ENCODE measurements at regions not wholly inside any gene's neighbourhood (a gene's known extent, or its start where the extent isn't known, plus 50 kb on each side); places are given as distances from the start of the nearest gene placed in this dataset.

- DNase-seq: no peak
These were observed 50.2 kb upstream of the SDK2 start for GRCh38 chr17:73694491-73694890.

- DNase-seq: no peak
These were observed 50.9 kb upstream of the SDK2 start for GRCh38 chr17:73695035-73695738.

GRCh38 chr17:73696251-73696650 lies 52.0 kb upstream of the SDK2 start:
- DNase-seq: no peak

GRCh38 chr17:73697872-73698271 lies 53.6 kb upstream of the SDK2 start:
- DNase-seq: no peak

- no peak for DNase-seq
These were observed 54.7 kb upstream of the SDK2 start for GRCh38 chr17:73698966-73699365.

GRCh38 chr17:73701701-73702100 lies 57.5 kb upstream of the SDK2 start:
- DNase-seq: no peak

GRCh38 chr17:73703192-73703591 lies 58.9 kb upstream of the SDK2 start:
- DNase-seq: no peak

GRCh38 chr17:73703917-73704316 lies 59.7 kb upstream of the SDK2 start:
- DNase-seq: no peak

- peak in 1 of 2 experiments; percentile 36 for DNase-seq
These were observed 61.3 kb upstream of the SDK2 start for GRCh38 chr17:73705594-73705993.

GRCh38 chr17:73706428-73706827 lies 62.2 kb upstream of the SDK2 start:
- no peak for DNase-seq

- no peak for DNase-seq
These were observed 62.6 kb upstream of the SDK2 start for GRCh38 chr17:73706858-73707257.

- no peak for DNase-seq
These were observed 63.1 kb upstream of the SDK2 start for GRCh38 chr17:73707358-73707757.

GRCh38 chr17:73710095-73710592 lies 65.9 kb upstream of the SDK2 start:
- DNase-seq: peak in 1 of 2 experiments; percentile 41

- DNase-seq: no peak
These were observed 66.9 kb upstream of the SDK2 start for GRCh38 chr17:73711184-73711583.

GRCh38 chr17:73711916-73712315 lies 67.7 kb upstream of the SDK2 start:
- no peak for DNase-seq

- DNase-seq: no peak
These were observed 68.9 kb upstream of the SDK2 start for GRCh38 chr17:73713136-73713535.

- no peak for DNase-seq
These were observed 71.5 kb upstream of the SDK2 start for GRCh38 chr17:73715769-73716168.

- DNase-seq: no peak
These were observed 73.4 kb upstream of the SDK2 start for GRCh38 chr17:73717690-73718089.

- DNase-seq: no peak
These were observed 74.1 kb upstream of the SDK2 start for GRCh38 chr17:73718362-73718761.

GRCh38 chr17:73718912-73719311 lies 74.7 kb upstream of the SDK2 start:
- no peak for DNase-seq

GRCh38 chr17:73719588-73720071 lies 75.4 kb upstream of the SDK2 start:
- no peak for DNase-seq

- DNase-seq: no peak
These were observed 76.1 kb upstream of the SDK2 start for GRCh38 chr17:73720187-73720834.

GRCh38 chr17:73722165-73722564 lies 77.9 kb upstream of the SDK2 start:
- DNase-seq: no peak

- no peak for DNase-seq
These were observed 79.1 kb upstream of the SDK2 start for GRCh38 chr17:73723317-73723716.

Data from NCI-H446 (cell line).